Lower leg skin (tissue), 3 donors: ENCODE measurements at regions not wholly inside any gene's neighbourhood (a gene's known extent, or its start where the extent isn't known, plus 50 kb on each side); places are given as distances from the start of the nearest gene placed in this dataset.

Experiments
- CTCF ChIP-seq, 3 donors: fragments of 450-650 bp; IDR thresholded peaks; one replicate each; pipeline ENCODE4 v1.5.1; 2016; ENCODE audit warnings: antibody characterized with exemption in 3 of 3, mild to moderate bottlenecking in 3 of 3, moderate library complexity in 2 of 3
- POLR2A ChIP-seq, 2 donors: fragments of 450-650 bp; IDR thresholded peaks; one replicate each; pipeline ENCODE4 v1.6.1; 2016 to 2017; ENCODE audit warnings: antibody characterized with exemption in 2 of 2, mild to moderate bottlenecking in 1 of 2, moderate library complexity in 1 of 2

- TF ChIP-seq CTCF (IDR thresholded peaks at IDR 0.05) (no peak), POLR2A (IDR thresholded peaks at IDR 0.05) (no peak)
These were observed 234.3 kb downstream of the VRK1 start for GRCh38 chr14:97031530-97031929.
